Erythroblast (primary cell): ENCODE measurements at regions not wholly inside any gene's neighbourhood (a gene's known extent, or its start where the extent isn't known, plus 50 kb on each side); places are given as distances from the start of the nearest gene placed in this dataset.

ENCODE experiments used
- DNase-seq, 2 experiments: peaks; one replicate each; lab custom pipeline; 2025; lab: John Stamatoyannopoulos, UW
- GATA1 ChIP-seq: IDR thresholded peaks from 2 replicates; pipeline ENCODE4 v1.6.1; 2011; ENCODE audit warnings: low read depth, mild to moderate bottlenecking, control low read depth, low read length, moderate library complexity
- POLR2A ChIP-seq: IDR thresholded peaks from 2 replicates; pipeline ENCODE4 v1.6.1; 2011; ENCODE audit warnings: mild to moderate bottlenecking, low read length

GRCh38 chr2:65628156-65628555 lies 195.8 kb upstream of the SPRED2 start:
- TF ChIP-seq GATA1 (no peak), POLR2A (no peak)
- DNase-seq: no peak

GRCh38 chr2:65626831-65627230 lies 194.4 kb upstream of the SPRED2 start:
- TF ChIP-seq POLR2A: no peak
- TF ChIP-seq GATA1: no peak
- DNase-seq: no peak

- no peak for DNase-seq
- TF ChIP-seq GATA1: no peak
- TF ChIP-seq POLR2A: no peak
Measured at GRCh38 chr2:65625982-65626381, 193.6 kb upstream of the SPRED2 start.

- no peak for DNase-seq
- no peak for TF ChIP-seq GATA1
- no peak for TF ChIP-seq POLR2A
Measured at GRCh38 chr2:65622951-65623535, 190.6 kb upstream of the SPRED2 start.

- DNase-seq: no peak
- TF ChIP-seq GATA1 (no peak), POLR2A (no peak)
Measured at GRCh38 chr2:65622499-65622898, 190.1 kb upstream of the SPRED2 start.

GRCh38 chr2:65620524-65620923 lies 188.1 kb upstream of the SPRED2 start:
- TF ChIP-seq GATA1: no peak
- TF ChIP-seq POLR2A: no peak
- DNase-seq: no peak

GRCh38 chr2:65620026-65620425 lies 187.6 kb upstream of the SPRED2 start:
- DNase-seq: no peak
- no peak for TF ChIP-seq POLR2A
- no peak for TF ChIP-seq GATA1

- DNase-seq: no peak
- TF ChIP-seq GATA1 (no peak), POLR2A (no peak)
Measured at GRCh38 chr2:65615602-65616001, 183.2 kb upstream of the SPRED2 start.

- DNase-seq: no peak
- no peak for TF ChIP-seq GATA1
- TF ChIP-seq POLR2A: no peak
Measured at GRCh38 chr2:65613968-65614555, 181.7 kb upstream of the SPRED2 start.

GRCh38 chr2:65611488-65611887 lies 179.1 kb upstream of the SPRED2 start:
- DNase-seq: no peak
- TF ChIP-seq GATA1 (no peak), POLR2A (no peak)

GRCh38 chr2:65608916-65609315 lies 176.5 kb upstream of the SPRED2 start:
- no peak for TF ChIP-seq POLR2A
- TF ChIP-seq GATA1: no peak
- DNase-seq: no peak

GRCh38 chr2:65608466-65608865 lies 176.1 kb upstream of the SPRED2 start:
- no peak for DNase-seq
- no peak for TF ChIP-seq POLR2A
- no peak for TF ChIP-seq GATA1

- DNase-seq: no peak
Measured at GRCh38 chr2:65607662-65608305, 175.4 kb upstream of the SPRED2 start.

GRCh38 chr2:65605743-65606058 lies 173.3 kb upstream of the SPRED2 start:
- DNase-seq: no peak
- TF ChIP-seq POLR2A: no peak
- no peak for TF ChIP-seq GATA1

More at GRCh38 chr2:65607662-65608305, 175.4 kb upstream of the SPRED2 start:
- no peak for TF ChIP-seq POLR2A
- no peak for TF ChIP-seq GATA1
